Bronchial epithelial cell (primary cell): ENCODE measurements at regions not wholly inside any gene's neighbourhood (a gene's known extent, or its start where the extent isn't known, plus 50 kb on each side); places are given as distances from the start of the nearest gene placed in this dataset.

Experiments used
- DNase-seq: peaks from one replicate; pipeline ENCODE4 v3.0.0-alpha.2; 2010; ENCODE audit warnings: low read depth
- FAIRE-seq: peaks from 2 replicates; lab custom pipeline; 2011; peaks lifted over from hg19 to GRCh38; lab: Jason Lieb, UNC
- H3K27me3 ChIP-seq: 2 replicates; pipeline ENCODE4 v1.5.1; 2011; ENCODE audit warnings: low read length; ENCODE audit not compliant: control insufficient read depth, insufficient read depth
- H3K36me3 ChIP-seq: 2 replicates; pipeline ENCODE4 v1.5.1; 2011; ENCODE audit warnings: low read length; ENCODE audit not compliant: control insufficient read depth, insufficient read depth
- H3K4me3 ChIP-seq: 2 replicates; pipeline ENCODE4 v1.5.1; 2011; ENCODE audit warnings: mild to moderate bottlenecking, low read depth, low read length, control low read depth
- TF ChIP-seq, protein P1 (sequence below): IDR thresholded peaks from 2 replicates; pipeline ENCODE4 v1.5.1; 2011; ENCODE audit warnings: mild to moderate bottlenecking, moderate library complexity, low read length, control low read depth, inconsistent platforms; ENCODE audit not compliant: insufficient read depth, severe bottlenecking

DNA sequence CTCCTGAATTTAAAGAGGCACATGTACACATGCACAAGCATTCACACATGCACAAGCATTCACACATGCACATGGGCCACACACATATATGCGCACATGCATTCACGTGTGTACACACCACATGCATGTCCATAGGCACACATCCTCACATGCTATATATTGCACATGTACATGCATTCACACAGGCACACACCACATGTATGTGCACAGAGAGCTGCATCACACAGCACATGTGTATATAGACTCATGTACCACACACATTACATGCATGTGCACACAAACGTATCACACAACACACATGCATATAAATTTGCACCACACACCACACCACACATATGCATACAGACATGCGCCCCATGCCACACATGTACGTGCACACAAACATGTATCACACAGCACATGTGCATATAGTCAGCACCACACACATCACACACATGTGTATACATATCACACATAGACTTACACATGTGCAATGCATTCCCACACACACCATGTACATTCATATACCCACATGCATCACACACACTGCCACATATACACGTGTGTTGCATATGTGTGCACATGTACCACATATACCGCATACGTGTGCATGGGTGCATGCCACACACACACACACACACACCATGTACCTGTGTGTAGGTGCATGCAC lies 54.6 kb upstream of the COL18A1 start:
- DNase-seq (no peak), FAIRE-seq (peak; percentile 72)
- Histone ChIP-seq H3K36me3 (no peaks in the 10 kb centered on the region), H3K4me3 (no peak overlapping the region), H3K27me3 (peaks cover 7% of the 10 kb centered on the region)
- TF ChIP-seq, protein P1, sequence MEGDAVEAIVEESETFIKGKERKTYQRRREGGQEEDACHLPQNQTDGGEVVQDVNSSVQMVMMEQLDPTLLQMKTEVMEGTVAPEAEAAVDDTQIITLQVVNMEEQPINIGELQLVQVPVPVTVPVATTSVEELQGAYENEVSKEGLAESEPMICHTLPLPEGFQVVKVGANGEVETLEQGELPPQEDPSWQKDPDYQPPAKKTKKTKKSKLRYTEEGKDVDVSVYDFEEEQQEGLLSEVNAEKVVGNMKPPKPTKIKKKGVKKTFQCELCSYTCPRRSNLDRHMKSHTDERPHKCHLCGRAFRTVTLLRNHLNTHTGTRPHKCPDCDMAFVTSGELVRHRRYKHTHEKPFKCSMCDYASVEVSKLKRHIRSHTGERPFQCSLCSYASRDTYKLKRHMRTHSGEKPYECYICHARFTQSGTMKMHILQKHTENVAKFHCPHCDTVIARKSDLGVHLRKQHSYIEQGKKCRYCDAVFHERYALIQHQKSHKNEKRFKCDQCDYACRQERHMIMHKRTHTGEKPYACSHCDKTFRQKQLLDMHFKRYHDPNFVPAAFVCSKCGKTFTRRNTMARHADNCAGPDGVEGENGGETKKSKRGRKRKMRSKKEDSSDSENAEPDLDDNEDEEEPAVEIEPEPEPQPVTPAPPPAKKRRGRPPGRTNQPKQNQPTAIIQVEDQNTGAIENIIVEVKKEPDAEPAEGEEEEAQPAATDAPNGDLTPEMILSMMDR, result no peak

DNA sequence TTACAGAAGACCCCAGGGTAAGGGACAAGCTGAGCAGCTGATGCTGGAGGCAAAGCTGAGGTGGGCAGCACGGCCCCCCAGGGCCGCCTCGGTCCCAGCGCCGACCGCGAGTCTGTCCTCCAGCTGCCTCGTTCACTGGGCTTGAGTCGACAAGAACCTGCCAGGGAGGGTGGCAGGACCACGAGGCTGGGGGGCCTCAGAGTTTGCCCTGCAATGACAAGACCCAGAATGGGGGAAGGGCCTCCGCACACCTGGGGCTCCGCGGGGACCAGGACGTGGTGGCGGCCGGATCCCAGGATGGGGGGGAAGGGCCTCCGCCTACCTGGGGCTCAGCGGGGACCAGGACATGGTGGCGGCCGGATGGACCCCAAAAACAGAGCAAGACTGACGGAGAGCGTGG lies 53.9 kb upstream of the COL18A1 start:
- peaks cover 7% of the 10 kb centered on the region for H3K27me3 ChIP-seq
- TF ChIP-seq, protein P1, result no peak
- no peak overlapping the region for H3K4me3 ChIP-seq
- no peak for FAIRE-seq
- DNase-seq, result no peak
- no peaks in the 10 kb centered on the region for H3K36me3 ChIP-seq

DNA sequence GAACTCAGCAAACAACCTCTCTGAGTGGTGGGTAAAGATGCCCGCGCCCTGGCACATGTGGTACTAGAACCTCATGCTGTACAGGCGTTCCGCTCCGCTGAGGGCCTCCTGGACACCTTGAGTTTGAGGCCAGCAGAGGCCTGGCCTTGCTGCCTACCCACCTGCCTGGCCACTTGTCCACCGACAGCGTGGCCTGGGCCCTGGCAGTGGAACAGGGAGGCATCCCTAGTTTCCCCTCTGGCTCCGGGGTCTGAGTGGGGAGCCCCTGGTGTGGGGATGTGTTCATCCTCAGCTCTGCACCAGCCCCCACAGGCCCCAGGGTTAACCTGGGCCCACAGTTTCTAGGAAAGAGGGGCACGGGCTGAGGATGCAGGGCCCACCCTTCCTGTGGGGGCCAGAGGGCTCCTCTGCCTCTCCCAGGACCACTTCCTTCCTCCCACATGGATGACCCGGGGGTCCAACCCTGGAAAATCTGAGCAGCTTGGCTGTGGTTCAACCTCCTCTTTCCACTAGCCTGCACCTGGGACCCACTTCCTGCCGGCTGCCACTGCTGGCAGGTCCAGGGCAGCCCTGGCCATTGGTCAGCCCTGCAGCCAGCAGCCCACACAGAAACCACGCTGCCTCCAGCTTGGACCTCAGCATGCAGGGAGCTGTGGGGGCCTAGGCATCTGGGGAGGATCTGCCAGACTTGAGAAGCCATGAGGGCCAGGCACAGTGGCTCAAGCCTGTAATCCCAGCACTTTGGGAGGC lies 53.3 kb upstream of the COL18A1 start:
- Histone ChIP-seq H3K27me3 (peaks cover 7% of the 10 kb centered on the region), H3K36me3 (no peaks in the 10 kb centered on the region), H3K4me3 (no peak overlapping the region)
- TF ChIP-seq, protein P1, result no peak
- no peak for DNase-seq
- no peak for FAIRE-seq

DNA sequence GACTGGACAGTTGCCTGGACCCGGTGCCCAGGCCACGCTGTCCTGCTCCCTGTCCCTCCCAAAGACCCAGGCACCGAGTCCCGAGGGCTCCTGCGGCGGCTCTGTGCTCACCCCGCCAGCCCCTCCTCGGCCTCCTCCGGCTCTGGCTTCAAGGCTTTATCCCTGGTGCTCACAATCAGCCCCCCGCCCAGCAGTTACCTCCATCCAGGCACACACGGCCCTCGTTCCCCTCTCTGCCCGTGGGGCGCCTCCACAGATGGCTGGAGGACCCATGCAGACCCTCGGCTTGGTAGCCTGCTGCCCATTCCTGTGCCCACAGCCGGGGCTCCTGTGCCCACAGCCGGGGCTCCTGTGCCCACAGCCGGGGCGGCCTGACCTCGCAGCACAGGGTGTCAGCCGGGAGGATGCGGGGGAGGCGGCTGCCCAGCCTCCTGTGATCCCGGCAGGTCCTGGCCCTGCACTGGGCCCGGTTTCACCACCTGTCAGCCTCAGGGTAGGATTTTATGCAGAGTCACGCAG lies 52.3 kb upstream of the COL18A1 start:
- Histone ChIP-seq H3K36me3 (no peaks in the 10 kb centered on the region), H3K4me3 (no peak overlapping the region), H3K27me3 (peaks cover 5% of the 10 kb centered on the region)
- TF ChIP-seq, protein P1, result no peak
- DNase-seq (no peak), FAIRE-seq (no peak)

DNA sequence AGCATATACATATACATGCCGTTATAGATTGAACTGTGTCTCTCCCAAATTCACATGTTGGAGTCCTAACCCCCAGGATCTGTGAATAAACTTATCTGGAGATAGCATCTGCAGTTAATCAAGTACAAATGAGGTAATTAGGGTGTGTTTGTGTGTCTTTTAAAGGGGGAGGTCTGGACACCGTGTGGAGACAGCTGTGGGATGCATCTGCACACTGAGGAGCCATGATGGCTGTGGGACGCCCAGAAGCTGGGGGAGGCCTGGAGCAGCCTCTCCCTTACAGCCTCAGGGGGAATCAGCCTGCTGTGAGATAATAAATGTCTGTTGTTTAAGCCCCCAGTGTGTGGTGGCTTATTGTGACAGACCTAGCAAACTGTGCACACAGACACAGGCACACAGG lies 51.8 kb upstream of the COL18A1 start:
- no peak overlapping the region for H3K4me3 ChIP-seq
- FAIRE-seq (no peak), DNase-seq (no peak)
- TF ChIP-seq, protein P1, result no peak
- peaks cover 3% of the 10 kb centered on the region for H3K27me3 ChIP-seq
- no peaks in the 10 kb centered on the region for H3K36me3 ChIP-seq
